CD4-positive, alpha-beta T cell treated with Interleukin-4 for 1 hour (primary cell): ENCODE measurements at regions not wholly inside any gene's neighbourhood (a gene's known extent, or its start where the extent isn't known, plus 50 kb on each side); places are given as distances from the start of the nearest gene placed in this dataset.
"Not testable (repeated sequence)": the region's sequence is repeated elsewhere in the genome, so short reads cannot be mapped to it uniquely, and the experiment has no call there.

ENCODE experiments used
- DNase-seq, 2 donors: peaks; one replicate each; pipeline ENCODE4 v3.0.0-alpha.2; 2020 to 2022

GRCh38 chr11:39462506-39462905 lies 1996.9 kb downstream of the LRRC4C start:
- DNase-seq = no peak

GRCh38 chr11:39461066-39461465 lies 1998.4 kb downstream of the LRRC4C start:
- no peak for DNase-seq

DNA sequence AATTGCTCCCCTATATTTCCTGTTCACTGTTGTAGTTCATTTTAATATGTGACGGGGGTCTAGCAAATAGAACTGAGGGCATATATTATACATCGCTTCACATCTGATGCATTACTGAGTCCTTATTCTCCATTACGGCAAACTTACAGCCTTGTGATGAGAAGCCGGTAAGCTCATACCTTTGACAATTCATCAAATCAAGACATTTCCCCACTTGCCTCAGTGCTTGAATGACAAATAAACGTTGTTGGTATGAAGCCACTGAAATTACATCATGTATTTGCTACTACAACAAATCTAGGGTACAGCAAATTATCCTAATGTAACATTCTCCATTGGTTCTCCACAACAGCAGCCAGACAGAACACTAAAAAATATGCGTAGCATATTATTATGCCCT lies 1999.8 kb downstream of the LRRC4C start:
- DNase-seq = no peak

GRCh38 chr11:39458481-39458880 lies 2001.0 kb downstream of the LRRC4C start:
- no peak for DNase-seq

GRCh38 chr11:39443424-39444022 lies 2015.9 kb downstream of the LRRC4C start:
- no peak for DNase-seq

- no peak for DNase-seq
These were observed 2017.3 kb downstream of the LRRC4C start for GRCh38 chr11:39442177-39442576.

GRCh38 chr11:39435641-39436040 lies 2023.8 kb downstream of the LRRC4C start:
- no peak for DNase-seq

DNA sequence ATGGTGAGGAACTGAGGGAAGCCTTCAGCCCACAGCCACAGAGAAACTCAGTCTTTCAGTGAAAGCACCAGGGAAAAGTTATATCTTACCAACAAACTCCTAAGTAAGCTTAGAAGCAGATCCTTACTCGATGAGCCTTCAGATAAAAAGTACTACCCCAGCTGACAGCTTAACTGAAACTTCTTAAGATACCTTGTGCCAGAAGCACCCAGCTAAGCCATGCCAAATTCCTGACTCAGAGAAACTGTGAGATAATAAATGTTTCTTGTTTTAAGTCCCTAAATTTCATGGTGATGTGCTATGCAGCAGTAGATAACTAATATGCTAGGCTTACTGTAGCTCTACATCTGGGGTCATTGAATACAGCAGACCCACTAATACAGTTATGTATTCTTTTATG lies 2025.0 kb downstream of the LRRC4C start:
- no peak for DNase-seq

- DNase-seq = no peak
These were observed 2026.5 kb downstream of the LRRC4C start for GRCh38 chr11:39432929-39433328.

DNA sequence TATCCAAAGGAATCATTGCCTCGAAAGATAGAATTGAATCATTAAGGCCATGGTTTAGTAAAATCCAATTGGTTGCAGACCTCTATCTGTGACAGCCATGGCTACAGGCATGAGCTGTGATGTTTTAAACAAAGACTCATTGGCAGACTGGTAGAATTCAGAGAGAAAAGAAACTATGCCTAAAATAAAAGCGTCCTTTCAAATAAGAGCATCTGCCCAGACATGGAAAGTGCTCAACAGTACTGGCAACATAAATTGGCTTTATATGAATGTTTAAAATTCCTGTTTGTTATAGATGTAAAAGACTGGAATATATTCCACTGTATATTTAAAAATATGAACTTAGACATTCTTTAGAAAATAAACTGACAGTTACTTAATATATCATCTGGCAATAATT lies 2034.2 kb downstream of the LRRC4C start:
- no peak for DNase-seq

GRCh38 chr11:39412117-39412516 lies 2047.3 kb downstream of the LRRC4C start:
- no peak for DNase-seq

GRCh38 chr11:39385911-39386310 lies 2073.5 kb downstream of the LRRC4C start:
- no peak for DNase-seq

GRCh38 chr11:39374963-39375698 lies 2084.3 kb downstream of the LRRC4C start:
- DNase-seq = peak in 1 of 2 donors; percentile 57

DNA sequence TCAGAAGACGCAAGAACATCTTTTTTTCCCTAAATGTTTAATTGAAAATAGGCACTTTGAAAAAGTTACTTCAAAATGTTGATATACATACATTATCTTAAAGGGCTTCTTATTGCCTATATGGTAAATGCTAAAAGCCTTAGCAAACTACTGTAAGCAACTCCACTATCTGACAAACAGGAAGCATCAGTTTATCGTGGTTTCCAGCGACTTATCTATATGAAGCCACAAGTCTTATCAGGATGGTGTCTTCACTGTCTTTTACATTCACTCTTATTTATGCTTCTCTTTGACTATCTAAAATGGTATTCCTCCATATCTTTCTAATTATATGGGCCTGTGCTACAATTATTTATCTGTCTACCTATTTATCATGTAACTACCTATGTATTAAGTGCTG lies 2091.9 kb downstream of the LRRC4C start:
- peak in 1 of 2 donors; percentile 32 for DNase-seq

DNA sequence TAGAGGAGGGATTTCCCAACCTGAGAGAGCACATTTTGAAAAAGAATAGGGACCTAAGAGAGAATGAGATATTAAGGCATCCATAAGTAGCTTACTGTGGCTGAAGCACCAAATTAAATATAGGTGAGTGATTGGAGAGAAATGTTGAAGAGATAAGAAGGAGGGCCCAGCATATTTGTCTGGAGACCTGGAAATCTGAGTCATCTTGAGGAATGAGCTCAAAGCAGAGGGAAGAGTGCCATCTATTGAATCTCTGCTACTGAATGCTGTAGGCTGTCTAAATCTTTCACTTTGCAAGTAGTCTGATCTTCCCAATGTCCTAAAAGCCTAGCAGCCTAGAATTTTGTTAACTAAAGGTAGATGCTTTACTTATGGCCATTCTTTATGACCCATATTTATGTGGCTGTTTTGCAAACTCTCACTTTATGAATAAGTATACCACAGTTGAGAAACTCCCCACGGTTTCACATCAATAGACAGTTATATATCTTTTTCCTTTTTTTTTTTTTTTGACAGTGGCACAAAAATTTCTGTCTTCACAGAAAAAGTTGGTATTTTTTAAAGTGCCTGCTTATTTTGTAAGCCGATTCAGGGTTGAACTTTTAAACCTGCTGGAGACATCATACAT lies 2093.5 kb downstream of the LRRC4C start:
- no peak for DNase-seq

DNA sequence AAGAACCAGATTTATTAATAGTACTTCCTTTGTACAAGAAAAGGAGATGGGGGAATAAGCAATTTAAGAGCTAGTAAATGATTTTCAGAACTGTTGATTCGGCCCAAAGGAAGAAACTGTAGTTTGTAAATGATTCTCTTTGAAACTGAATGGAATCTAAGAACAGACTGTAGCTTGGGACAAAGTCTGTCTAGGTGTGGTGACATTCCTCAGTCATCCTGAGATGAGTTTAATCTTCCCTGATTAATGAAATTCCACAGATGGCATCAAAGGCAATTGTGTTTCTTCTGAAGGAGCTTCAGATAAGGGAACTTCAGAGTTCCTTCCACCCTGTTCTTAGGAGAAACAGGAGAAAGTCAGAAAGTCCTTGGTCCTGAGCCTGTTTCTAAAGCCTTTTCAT lies 2095.9 kb downstream of the LRRC4C start:
- no peak for DNase-seq

- DNase-seq = no peak
These were observed 2097.9 kb downstream of the LRRC4C start for GRCh38 chr11:39361557-39361956.

DNA sequence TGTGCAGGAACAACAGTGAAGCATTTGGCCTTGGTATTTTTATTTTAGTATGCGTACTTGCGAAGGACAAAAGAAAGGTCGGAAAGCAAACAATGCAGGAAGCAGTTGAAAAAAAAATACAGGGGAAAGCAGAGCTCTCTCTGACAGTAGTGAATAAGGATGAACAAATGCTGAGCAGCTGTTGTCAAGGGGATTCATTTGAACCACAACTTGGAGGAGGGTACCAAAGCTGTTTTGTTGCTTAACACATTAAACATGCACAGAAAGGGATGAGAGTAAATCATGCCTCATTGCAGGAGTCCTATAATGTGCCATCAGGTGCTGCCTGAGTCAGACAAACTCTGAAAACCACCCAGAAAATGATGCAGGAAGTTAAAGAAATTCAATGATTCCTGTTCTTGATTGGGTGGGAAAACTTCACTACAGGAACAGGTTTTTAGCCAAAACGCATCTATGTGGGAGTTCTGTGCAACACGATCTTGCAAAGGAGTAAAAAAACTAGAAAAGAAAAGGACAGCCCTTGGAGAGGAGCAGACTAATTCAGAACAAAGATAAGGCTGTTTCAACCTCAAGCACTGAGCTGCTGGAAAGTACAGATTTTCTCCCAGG lies 2113.5 kb downstream of the LRRC4C start:
- DNase-seq = no peak

- no peak for DNase-seq
These were observed 2118.0 kb downstream of the LRRC4C start for GRCh38 chr11:39341461-39341860.

GRCh38 chr11:39333006-39333405 lies 2126.4 kb downstream of the LRRC4C start:
- not testable (repeated sequence) for DNase-seq

GRCh38 chr11:39327302-39327701 lies 2132.2 kb downstream of the LRRC4C start:
- DNase-seq = no peak

DNA sequence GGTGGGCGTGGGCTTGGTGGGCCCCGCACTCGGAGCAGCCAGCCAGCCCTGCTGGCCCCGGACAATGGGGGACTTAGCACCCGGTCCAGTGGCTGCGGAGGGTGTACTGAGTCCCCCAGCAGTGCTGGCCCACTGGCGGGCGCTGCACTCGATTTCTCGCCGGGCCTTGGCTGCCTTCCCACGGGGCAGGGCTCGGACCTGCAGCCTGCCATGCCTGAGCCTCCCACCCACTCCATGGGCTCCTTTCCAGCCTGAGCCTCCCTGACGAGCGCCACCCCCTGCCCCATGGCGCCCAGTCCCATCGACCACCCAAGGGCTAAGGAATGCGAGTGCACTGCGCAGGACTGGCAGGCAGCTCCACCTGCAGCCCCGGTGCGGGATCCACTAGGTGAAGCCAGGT lies 2147.6 kb downstream of the LRRC4C start:
- not testable (repeated sequence) for DNase-seq

DNA sequence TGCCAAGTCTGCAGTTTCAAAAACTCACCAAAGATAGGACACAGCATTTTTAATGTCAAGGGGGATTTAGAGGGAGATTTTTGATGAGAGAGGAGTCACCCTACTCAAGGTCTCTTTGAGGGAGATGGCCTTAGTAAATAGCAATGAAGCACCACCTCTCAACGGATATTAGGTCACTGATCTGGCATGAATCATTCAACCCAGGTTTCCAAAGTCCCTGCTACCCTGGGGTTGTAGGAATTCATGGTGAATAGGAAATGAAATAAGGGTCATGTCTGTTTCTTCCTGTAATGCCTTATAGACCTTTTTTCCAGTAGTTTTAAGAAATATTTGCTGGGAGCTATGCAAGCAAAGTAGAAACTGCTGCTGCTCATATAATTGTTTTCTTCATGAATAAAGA lies 2154.9 kb downstream of the LRRC4C start:
- no peak for DNase-seq

DNA sequence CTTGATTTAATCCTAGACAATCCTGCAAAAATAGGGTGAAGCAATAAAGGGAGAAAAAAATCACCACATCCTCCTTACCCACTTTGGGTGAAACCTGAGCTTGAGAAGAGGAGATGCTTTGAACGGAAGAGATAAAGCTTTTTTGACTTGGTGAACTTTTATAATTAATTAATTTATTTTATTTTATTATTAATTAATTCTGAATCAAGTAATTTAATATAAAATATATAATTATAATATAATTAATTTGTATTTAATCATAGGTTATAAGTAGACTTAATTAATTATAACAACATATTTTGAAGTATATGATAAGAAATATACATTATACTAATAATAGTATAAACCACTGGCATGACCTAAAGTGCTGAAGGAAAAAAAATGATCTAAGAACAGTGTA lies 2164.8 kb downstream of the LRRC4C start:
- DNase-seq = no peak
